Stomach (tissue), 4 donors: ENCODE measurements at regions not wholly inside any gene's neighbourhood (a gene's known extent, or its start where the extent isn't known, plus 50 kb on each side); places are given as distances from the start of the nearest gene placed in this dataset.

ENCODE experiments used
- CTCF ChIP-seq, 7 experiments: fragments of 450-650 bp in 4 of 7; fragments of 200-600 bp in 3 of 7; sonication (generic) in 3 of 7; IDR thresholded peaks; one replicate each; pipeline ENCODE4 v1.5.1; 2016 to 2019; ENCODE audit warnings: antibody characterized with exemption in 7 of 7, control low read depth in 2 of 7, mild to moderate bottlenecking in 1 of 7
- EP300 ChIP-seq: sonication (generic); formaldehyde crosslinking; IDR thresholded peaks from one replicate; pipeline ENCODE4 v1.6.1; 2017; ENCODE audit warnings: antibody characterized with exemption
- POLR2A ChIP-seq, 4 donors: fragments of 450-650 bp; IDR thresholded peaks; one replicate each; pipeline ENCODE4 v1.6.1; 2016; ENCODE audit warnings: antibody characterized with exemption in 4 of 4, control low read depth in 2 of 4, mild to moderate bottlenecking in 1 of 4, moderate library complexity in 1 of 4

GRCh38 chr13:37339386-37339735 lies 233.9 kb upstream of the CSNK1A1L start:
- TF ChIP-seq POLR2A (IDR thresholded peaks at IDR 0.05), result no peak
- no peak for TF ChIP-seq CTCF (IDR thresholded peaks at IDR 0.05)
- TF ChIP-seq EP300, result no peak
